SK-N-SH (cell line): ENCODE measurements at regions not wholly inside any gene's neighbourhood (a gene's known extent, or its start where the extent isn't known, plus 50 kb on each side); places are given as distances from the start of the nearest gene placed in this dataset.

Source experiments
- CTCF ChIA-PET: fragments of 300-600, 350-600 bp; formaldehyde crosslinking; extraction: SDS; loops from one replicate; lab custom pipeline; 2021; lab: Yijun Ruan, JAX
- POLR2A ChIA-PET: fragments of 350-600 bp; sonication (Branson Sonifier 250); formaldehyde crosslinking; extraction: SDS; loops from one replicate; lab custom pipeline; 2020; ENCODE audit warnings: antibody characterized with exemption, inconsistent platforms; lab: Yijun Ruan, JAX
- DNase-seq: peaks from one replicate; pipeline ENCODE4 v3.0.0; 2012
- H2AFZ ChIP-seq: fragments of 200-600 bp; sonication (generic); 2 replicates; pipeline ENCODE4 v1.8.1; 2016; ENCODE audit warnings: antibody characterized with exemption, mild to moderate bottlenecking, low read depth
- H3F3A ChIP-seq: fragments of 200-600 bp; sonication (generic); replicated peaks from 2 replicates; pipeline ENCODE3; 2016; ENCODE audit warnings: antibody characterized with exemption, mild to moderate bottlenecking; ENCODE audit not compliant: insufficient read depth
- H3K27ac ChIP-seq, 2 experiments: fragments of 200-500 bp in 1 of 2; fragments of 200-600 bp in 1 of 2; sonication (Bioruptor generic) in 1 of 2; sonication (generic), shearing (Covaris generic) in 1 of 2; 2 replicates each; pipeline versions ENCODE4 v1.5.1 to v1.6.1; 2014 to 2016; ENCODE audit warnings: low read depth in 2 of 2, inconsistent platforms in 1 of 2, low read length in 1 of 2, mild to moderate bottlenecking in 1 of 2, mixed read lengths in 1 of 2
- H3K27me3 ChIP-seq: fragments of 200-600 bp; sonication (generic), shearing (Covaris generic); 2 replicates; pipeline ENCODE4 v1.6.1; 2016; ENCODE audit warnings: mixed run types; ENCODE audit not compliant: insufficient read depth
- H3K36me3 ChIP-seq, 2 experiments: fragments of 200-500 bp in 1 of 2; fragments of 200-600 bp in 1 of 2; sonication (Bioruptor generic) in 1 of 2; sonication (generic) in 1 of 2; replicated peaks in 1 of 2; 2 replicates each; pipeline versions ENCODE3 to v1.5.1; 2014 to 2016; ENCODE audit warnings: low read length in 1 of 2, mild to moderate bottlenecking in 1 of 2; ENCODE audit not compliant: insufficient read depth in 2 of 2, control insufficient read depth in 1 of 2
- H3K4me1 ChIP-seq, 2 experiments: fragments of 200-500 bp in 1 of 2; fragments of 200-600 bp in 1 of 2; sonication (Bioruptor generic) in 1 of 2; sonication (generic), shearing (Covaris generic) in 1 of 2; 2 replicates each; pipeline versions ENCODE4 v1.5.1 to v1.6.1; 2014 to 2016; ENCODE audit warnings: low read depth in 1 of 2, low read length in 1 of 2, mixed run types in 1 of 2; ENCODE audit not compliant: insufficient read depth in 2 of 2, control insufficient read depth in 1 of 2
- H3K4me2 ChIP-seq: fragments of 200-600 bp; sonication (generic), shearing (Covaris generic); 2 replicates; pipeline ENCODE4 v1.6.1; 2017; ENCODE audit warnings: mixed run types
- H3K4me3 ChIP-seq, 2 experiments: fragments of 200-500 bp in 1 of 2; fragments of 200-600 bp in 1 of 2; sonication (Bioruptor generic) in 1 of 2; sonication (generic), shearing (Covaris generic) in 1 of 2; 2 replicates each; pipeline versions ENCODE4 v1.5.1 to v1.8.1; 2014 to 2016; ENCODE audit warnings: low read depth in 2 of 2, inconsistent platforms in 1 of 2, low read length in 1 of 2, mild to moderate bottlenecking in 1 of 2, mixed read lengths in 1 of 2, moderate library complexity in 1 of 2
- H3K79me2 ChIP-seq: fragments of 200-600 bp; sonication (generic); 2 replicates; pipeline ENCODE4 v1.8.1; 2017; ENCODE audit warnings: mild to moderate bottlenecking; ENCODE audit not compliant: insufficient read depth
- H3K9ac ChIP-seq: fragments of 200-600 bp; sonication (generic); 2 replicates; pipeline ENCODE4 v1.6.1; 2017; ENCODE audit warnings: mixed run types
- H3K9me2 ChIP-seq: fragments of 200-600 bp; sonication (generic); 2 replicates; pipeline ENCODE4 v1.6.1; 2017; ENCODE audit warnings: mixed run types
- H3K9me3 ChIP-seq: fragments of 200-600 bp; sonication (generic); 2 replicates; pipeline ENCODE4 v1.6.1; 2017; ENCODE audit warnings: mixed run types, mild to moderate bottlenecking, moderate library complexity
- H4K20me1 ChIP-seq: fragments of 200-600 bp; sonication (generic); 2 replicates; pipeline ENCODE4 v1.6.1; 2017; ENCODE audit warnings: mild to moderate bottlenecking, mixed run types; ENCODE audit not compliant: insufficient read depth
- CHD2 ChIP-seq: fragments of 150-350 bp; IDR thresholded peaks from 2 replicates; pipeline ENCODE4 v1.6.1; 2018; ENCODE audit warnings: low read length; ENCODE audit not compliant: partially characterized antibody
- EP300 ChIP-seq, 2 experiments: IDR thresholded peaks; 2 replicates each; pipeline versions ENCODE4 v1.4.0 to v1.6.1; 2012; ENCODE audit warnings: borderline replicate concordance in 1 of 2, low read depth in 1 of 2, low read length in 1 of 2
- EZH2phosphoT487 ChIP-seq: fragments of 200-600 bp; sonication (generic); IDR thresholded peaks from 2 replicates; pipeline ENCODE4 v1.6.1; 2017; ENCODE audit warnings: low read depth, mixed run types, mild to moderate bottlenecking, antibody characterized with exemption, moderate library complexity, borderline replicate concordance
- FOSL2 ChIP-seq: IDR thresholded peaks from 2 replicates; pipeline ENCODE4 v1.4.0; 2012; ENCODE audit warnings: low read depth, mild to moderate bottlenecking, moderate library complexity, borderline replicate concordance
- GABPA ChIP-seq: IDR thresholded peaks from 2 replicates; pipeline ENCODE4 v1.4.0; 2012; ENCODE audit warnings: low read depth, mild to moderate bottlenecking
- MEF2A ChIP-seq: IDR thresholded peaks from 2 replicates; pipeline ENCODE4 v1.4.0; 2012; ENCODE audit warnings: low read depth, borderline replicate concordance
- NRF1 ChIP-seq: IDR thresholded peaks from 2 replicates; pipeline ENCODE4 v1.6.1; 2012; ENCODE audit warnings: low read depth, mild to moderate bottlenecking, low read length
- PBX3 ChIP-seq: IDR thresholded peaks from 2 replicates; pipeline ENCODE4; 2012
- POLR2AphosphoS5 ChIP-seq: IDR thresholded peaks from 2 replicates; pipeline ENCODE4 v1.6.1; 2012; ENCODE audit warnings: low read depth, low read length
- REST ChIP-seq: IDR thresholded peaks from 2 replicates; pipeline ENCODE4 v1.6.1; 2012; ENCODE audit warnings: mild to moderate bottlenecking, low read depth, low read length, moderate library complexity
- SMC3 ChIP-seq: IDR thresholded peaks from 2 replicates; pipeline ENCODE4 v1.6.1; 2012; ENCODE audit warnings: low read depth, low read length, improper control_type of control experiment
- TCF12 ChIP-seq: IDR thresholded peaks from 2 replicates; pipeline ENCODE4 v1.4.0; 2012
- USF1 ChIP-seq: IDR thresholded peaks from 2 replicates; pipeline ENCODE4 v1.4.0; 2012; ENCODE audit warnings: low read depth, borderline replicate concordance
- USF2 ChIP-seq: fragments of 150-350 bp; IDR thresholded peaks from 2 replicates; pipeline ENCODE4 v1.6.1; 2017; ENCODE audit warnings: antibody characterized with exemption, low read length, low read depth, borderline replicate concordance
- WGBS: methylation state at CpG from one replicate; pipeline ENCODE4 v1.1.6; 2017; ENCODE audit warnings: low lambda C conversion rate; 5-methylcytosine and 5-hydroxymethylcytosine counted together

GRCh38 chr7:25424855-25425254 is 196.6 kb upstream of the NPVF start:
- no peak overlapping the region for H2AFZ ChIP-seq
- H3K27me3 ChIP-seq = no peaks in the 10 kb centered on the region
- no peaks in the 10 kb centered on the region for H3K36me3 ChIP-seq
- H3K79me2 ChIP-seq = no peaks in the 10 kb centered on the region
- POLR2A ChIA-PET = no interaction called here
- H3K27ac ChIP-seq = no peak overlapping the region
- no peaks in the 10 kb centered on the region for H3K9me3 ChIP-seq
- WGBS = 24% methylated on average over 5 of the region's 5 CpGs
- peaks cover 0 to 6% of the 10 kb centered on the region in 2 experiments; a peak in 2 of 4 replicates for H3K4me1 ChIP-seq
- H3K4me3 ChIP-seq = no peak overlapping the region
- no peak overlapping the region for H3K9ac ChIP-seq
- H4K20me1 ChIP-seq = no peaks in the 10 kb centered on the region
- CTCF ChIA-PET = interaction anchor here (1.6 kb wide), 1 partner anchor 13 kb away, joined by 3 read pairs; no protein-coding TSS in a partner anchor
- DNase-seq = no peak
- no peak overlapping the region for H3K4me2 ChIP-seq
- H3K9me2 ChIP-seq = no peaks in the 10 kb centered on the region
- H3F3A ChIP-seq = no peaks in the 10 kb centered on the region
- no peak for TF ChIP-seq EP300 (IDR thresholded peaks at IDR 0.05; ENCODE audit: borderline replicate concordance in 1 of 2, low read depth in 1 of 2, low read length in 1 of 2)
- no peak for TF ChIP-seq EZH2phosphoT487
- no peak for TF ChIP-seq REST

GRCh38 chr7:25427721-25428120 is 199.4 kb upstream of the NPVF start:
- TF ChIP-seq POLR2AphosphoS5 (no peak), GABPA (no peak), REST (no peak), PBX3 (no peak), USF1 (no peak), TCF12 (no peak), SMC3 (no peak), CHD2 (no peak), FOSL2 (no peak), NRF1 (no peak), USF2 (no peak), MEF2A (no peak)
- Histone ChIP-seq H2AFZ (no peak overlapping the region), H3K27ac (no peak overlapping the region), H3K4me3 (no peak overlapping the region), H3K79me2 (no peaks in the 10 kb centered on the region), H3K9ac (no peak overlapping the region), H3K4me2 (no peak overlapping the region), H3K27me3 (no peaks in the 10 kb centered on the region), H3F3A (no peaks in the 10 kb centered on the region), H3K9me3 (no peaks in the 10 kb centered on the region), H4K20me1 (no peaks in the 10 kb centered on the region), H3K9me2 (no peaks in the 10 kb centered on the region), H3K4me1 (peaks cover 0 to 15% of the 10 kb centered on the region in 2 experiments; a peak in 2 of 4 replicates), H3K36me3 (no peaks in the 10 kb centered on the region)
- no peak for DNase-seq
- ChIA-PET CTCF (interaction anchor here (1.0 to 1.3 kb wide), 3 partner anchors 36 to 168 kb away, joined by 4 to 6 read pairs (median 5); no protein-coding TSS in a partner anchor), POLR2A (no interaction called here)
- 38% methylated on average over 1 of the region's 1 CpG for WGBS
